ENCODE measurements at regions not wholly inside any gene's neighbourhood (a gene's known extent, or its start where the extent isn't known, plus 50 kb on each side); places are given as distances from the start of the nearest gene placed in this dataset.

- Histone ChIP-seq H3K4me3 (ENCODE audit: low read length) (no peak overlapping the region), H3K9me3 (ENCODE audit: low read length) (no peaks in the 10 kb centered on the region), H2AFZ (ENCODE audit: low read depth, low read length) (no peak overlapping the region), H3K4me1 (ENCODE audit: insufficient read depth, low read length) (no peaks in the 10 kb centered on the region), H3K36me3 (ENCODE audit: insufficient read depth, low read length) (no peaks in the 10 kb centered on the region), H3K27me3 (ENCODE audit: insufficient read depth, low read length) (no peaks in the 10 kb centered on the region)
These were observed 1125.8 kb downstream of the SI start for GRCh38 chr3:163952499-163952898.

GRCh38 chr3:163951397-163951987, 1126.8 kb downstream of the SI start:
- no peaks in the 10 kb centered on the region for H3K36me3 ChIP-seq (ENCODE audit: insufficient read depth, low read length)
- H3K9me3 ChIP-seq (ENCODE audit: low read length) = no peaks in the 10 kb centered on the region
- H2AFZ ChIP-seq (ENCODE audit: low read depth, low read length) = no peak overlapping the region
- H3K4me3 ChIP-seq (ENCODE audit: low read length) = no peak overlapping the region
- no peaks in the 10 kb centered on the region for H3K4me1 ChIP-seq (ENCODE audit: insufficient read depth, low read length)
- no peaks in the 10 kb centered on the region for H3K27me3 ChIP-seq (ENCODE audit: insufficient read depth, low read length)

- Histone ChIP-seq H2AFZ (ENCODE audit: low read depth, low read length) (no peak overlapping the region), H3K9me3 (ENCODE audit: low read length) (no peaks in the 10 kb centered on the region), H3K4me1 (ENCODE audit: insufficient read depth, low read length) (no peaks in the 10 kb centered on the region), H3K4me3 (ENCODE audit: low read length) (no peak overlapping the region), H3K27me3 (ENCODE audit: insufficient read depth, low read length) (no peaks in the 10 kb centered on the region), H3K36me3 (ENCODE audit: insufficient read depth, low read length) (no peaks in the 10 kb centered on the region)
These were observed 1131.5 kb downstream of the SI start for GRCh38 chr3:163946785-163947184.

DNA sequence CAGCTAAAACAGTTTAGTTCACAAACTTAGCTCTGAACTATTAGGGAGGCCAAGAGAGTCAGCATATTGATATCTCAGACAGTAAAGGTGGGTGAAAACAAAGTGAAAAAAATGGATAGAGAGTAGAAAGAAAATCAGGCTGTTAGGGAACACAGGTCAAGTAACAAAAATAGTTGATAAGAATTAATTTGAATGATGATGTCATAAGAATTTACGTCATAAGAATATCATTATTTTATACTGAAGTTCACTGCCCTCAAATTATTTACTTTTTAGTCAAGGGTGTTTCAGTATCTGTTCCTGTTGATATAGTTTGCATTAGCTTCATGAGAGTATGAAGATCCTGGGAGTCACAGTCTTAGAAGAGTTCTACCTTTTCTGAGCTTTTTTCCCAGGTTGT, 1134.6 kb downstream of the SI start:
- Histone ChIP-seq H3K4me3 (ENCODE audit: low read length) (no peak overlapping the region), H3K9me3 (ENCODE audit: low read length) (no peaks in the 10 kb centered on the region)

GRCh38 chr3:163939926-163940325, 1138.4 kb downstream of the SI start:
- Histone ChIP-seq H3K36me3 (ENCODE audit: insufficient read depth, low read length) (no peaks in the 10 kb centered on the region), H3K27me3 (ENCODE audit: insufficient read depth, low read length) (no peaks in the 10 kb centered on the region), H3K9me3 (ENCODE audit: low read length) (no peaks in the 10 kb centered on the region), H3K4me3 (ENCODE audit: low read length) (no peak overlapping the region), H2AFZ (ENCODE audit: low read depth, low read length) (no peak overlapping the region), H3K4me1 (ENCODE audit: insufficient read depth, low read length) (no peaks in the 10 kb centered on the region)

More for the DNA sequence above, 1134.6 kb downstream of the SI start:
- no peak overlapping the region for H2AFZ ChIP-seq (ENCODE audit: low read depth, low read length)
- H3K27me3 ChIP-seq (ENCODE audit: insufficient read depth, low read length) = no peaks in the 10 kb centered on the region
- H3K4me1 ChIP-seq (ENCODE audit: insufficient read depth, low read length) = no peaks in the 10 kb centered on the region
- H3K36me3 ChIP-seq (ENCODE audit: insufficient read depth, low read length) = no peaks in the 10 kb centered on the region

- Histone ChIP-seq H3K36me3 (ENCODE audit: insufficient read depth, low read length) (no peaks in the 10 kb centered on the region), H3K9me3 (ENCODE audit: low read length) (no peaks in the 10 kb centered on the region), H3K4me1 (ENCODE audit: insufficient read depth, low read length) (no peaks in the 10 kb centered on the region), H3K4me3 (ENCODE audit: low read length) (no peak overlapping the region), H2AFZ (ENCODE audit: low read depth, low read length) (no peak overlapping the region), H3K27me3 (ENCODE audit: insufficient read depth, low read length) (no peaks in the 10 kb centered on the region)
These were observed 1141.8 kb downstream of the SI start for GRCh38 chr3:163936543-163936942.

- H3K4me3 ChIP-seq (ENCODE audit: low read length) = no peak overlapping the region
- H3K27me3 ChIP-seq (ENCODE audit: insufficient read depth, low read length) = no peaks in the 10 kb centered on the region
- H2AFZ ChIP-seq (ENCODE audit: low read depth, low read length) = no peak overlapping the region
- no peaks in the 10 kb centered on the region for H3K9me3 ChIP-seq (ENCODE audit: low read length)
- no peaks in the 10 kb centered on the region for H3K36me3 ChIP-seq (ENCODE audit: insufficient read depth, low read length)
- H3K4me1 ChIP-seq (ENCODE audit: insufficient read depth, low read length) = no peaks in the 10 kb centered on the region
These were observed 1142.9 kb downstream of the SI start for GRCh38 chr3:163935411-163935810.

DNA sequence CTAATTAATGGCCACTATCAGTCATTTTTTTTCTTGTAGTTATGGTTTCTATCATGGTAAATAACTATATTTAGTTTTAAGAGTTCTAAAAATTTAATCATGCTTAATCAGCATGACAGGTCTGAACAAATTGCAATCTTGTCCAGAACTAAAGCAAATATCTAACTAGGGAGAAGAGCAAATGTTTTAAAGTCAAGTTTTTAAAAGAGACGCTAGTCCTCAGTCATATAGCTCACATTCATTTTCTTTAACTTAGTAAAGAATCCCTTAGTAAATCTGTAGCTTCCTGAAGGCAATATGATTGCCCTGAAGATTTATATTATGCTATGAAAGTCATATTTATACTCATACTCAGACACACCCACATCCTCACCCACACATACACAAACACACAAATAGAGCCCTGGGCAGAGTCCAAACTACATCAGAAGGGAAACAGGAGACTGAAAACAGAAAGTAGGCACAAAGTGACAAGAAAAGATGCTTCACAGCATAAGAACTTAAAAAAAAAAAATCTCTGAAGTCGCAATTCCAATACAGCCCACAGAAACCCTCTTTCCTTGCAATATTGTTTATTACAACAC, 1149.1 kb downstream of the SI start:
- H2AFZ ChIP-seq (ENCODE audit: low read depth, low read length) = no peak overlapping the region
- H3K4me1 ChIP-seq (ENCODE audit: insufficient read depth, low read length) = no peaks in the 10 kb centered on the region
- no peaks in the 10 kb centered on the region for H3K27me3 ChIP-seq (ENCODE audit: insufficient read depth, low read length)
- H3K4me3 ChIP-seq (ENCODE audit: low read length) = no peak overlapping the region
- H3K9me3 ChIP-seq (ENCODE audit: low read length) = no peaks in the 10 kb centered on the region
- H3K36me3 ChIP-seq (ENCODE audit: insufficient read depth, low read length) = no peaks in the 10 kb centered on the region

GRCh38 chr3:163927521-163927920, 1150.8 kb downstream of the SI start:
- Histone ChIP-seq H3K36me3 (ENCODE audit: insufficient read depth, low read length) (no peaks in the 10 kb centered on the region), H3K27me3 (ENCODE audit: insufficient read depth, low read length) (no peaks in the 10 kb centered on the region), H3K4me1 (ENCODE audit: insufficient read depth, low read length) (no peaks in the 10 kb centered on the region), H2AFZ (ENCODE audit: low read depth, low read length) (no peak overlapping the region), H3K4me3 (ENCODE audit: low read length) (no peak overlapping the region), H3K9me3 (ENCODE audit: low read length) (no peaks in the 10 kb centered on the region)

DNA sequence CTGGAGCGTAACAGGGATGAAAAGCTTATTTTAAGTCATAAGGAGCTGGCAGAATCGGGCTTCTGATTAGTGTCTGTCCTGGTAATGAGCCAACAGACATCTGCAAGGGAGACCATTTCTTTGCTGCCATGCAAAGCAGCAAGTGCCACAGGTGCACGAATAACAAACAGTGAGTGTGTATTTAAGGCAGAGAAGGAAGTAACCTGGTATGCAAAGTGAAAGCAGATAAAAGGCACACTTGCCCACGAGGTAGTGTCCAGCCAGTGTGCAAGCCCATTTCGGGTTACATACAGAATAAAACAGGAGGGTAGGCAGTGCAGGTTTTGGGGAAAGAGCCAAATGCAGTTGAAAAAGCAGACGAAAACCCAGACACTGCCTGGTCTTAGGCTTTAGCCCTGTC, 1153.7 kb downstream of the SI start:
- Histone ChIP-seq H3K36me3 (ENCODE audit: insufficient read depth, low read length) (no peaks in the 10 kb centered on the region), H3K4me3 (ENCODE audit: low read length) (no peak overlapping the region), H2AFZ (ENCODE audit: low read depth, low read length) (no peak overlapping the region), H3K27me3 (ENCODE audit: insufficient read depth, low read length) (no peaks in the 10 kb centered on the region), H3K9me3 (ENCODE audit: low read length) (no peaks in the 10 kb centered on the region), H3K4me1 (ENCODE audit: insufficient read depth, low read length) (no peaks in the 10 kb centered on the region)

DNA sequence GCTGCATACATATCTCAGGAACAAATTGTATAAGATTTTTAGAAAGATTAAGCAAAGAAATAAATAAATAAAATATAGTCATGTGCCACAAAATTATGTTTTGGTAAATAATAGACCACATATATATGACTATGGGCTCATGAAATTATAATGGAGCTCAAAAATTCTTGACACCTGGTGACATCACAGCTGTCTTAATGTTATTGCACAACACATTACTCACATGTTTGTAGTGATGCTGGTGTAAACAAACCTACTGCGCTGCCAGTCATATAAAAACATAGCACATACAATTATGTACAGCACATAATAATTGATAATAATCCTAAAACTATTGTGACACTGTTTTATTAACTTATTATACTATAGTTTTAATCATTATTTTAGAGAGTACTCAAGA, 1159.1 kb downstream of the SI start:
- no peaks in the 10 kb centered on the region for H3K36me3 ChIP-seq (ENCODE audit: insufficient read depth, low read length)
- H3K4me3 ChIP-seq (ENCODE audit: low read length) = no peak overlapping the region
- H3K27me3 ChIP-seq (ENCODE audit: insufficient read depth, low read length) = no peaks in the 10 kb centered on the region
- no peaks in the 10 kb centered on the region for H3K9me3 ChIP-seq (ENCODE audit: low read length)
- H2AFZ ChIP-seq (ENCODE audit: low read depth, low read length) = no peak overlapping the region
- no peaks in the 10 kb centered on the region for H3K4me1 ChIP-seq (ENCODE audit: insufficient read depth, low read length)

DNA sequence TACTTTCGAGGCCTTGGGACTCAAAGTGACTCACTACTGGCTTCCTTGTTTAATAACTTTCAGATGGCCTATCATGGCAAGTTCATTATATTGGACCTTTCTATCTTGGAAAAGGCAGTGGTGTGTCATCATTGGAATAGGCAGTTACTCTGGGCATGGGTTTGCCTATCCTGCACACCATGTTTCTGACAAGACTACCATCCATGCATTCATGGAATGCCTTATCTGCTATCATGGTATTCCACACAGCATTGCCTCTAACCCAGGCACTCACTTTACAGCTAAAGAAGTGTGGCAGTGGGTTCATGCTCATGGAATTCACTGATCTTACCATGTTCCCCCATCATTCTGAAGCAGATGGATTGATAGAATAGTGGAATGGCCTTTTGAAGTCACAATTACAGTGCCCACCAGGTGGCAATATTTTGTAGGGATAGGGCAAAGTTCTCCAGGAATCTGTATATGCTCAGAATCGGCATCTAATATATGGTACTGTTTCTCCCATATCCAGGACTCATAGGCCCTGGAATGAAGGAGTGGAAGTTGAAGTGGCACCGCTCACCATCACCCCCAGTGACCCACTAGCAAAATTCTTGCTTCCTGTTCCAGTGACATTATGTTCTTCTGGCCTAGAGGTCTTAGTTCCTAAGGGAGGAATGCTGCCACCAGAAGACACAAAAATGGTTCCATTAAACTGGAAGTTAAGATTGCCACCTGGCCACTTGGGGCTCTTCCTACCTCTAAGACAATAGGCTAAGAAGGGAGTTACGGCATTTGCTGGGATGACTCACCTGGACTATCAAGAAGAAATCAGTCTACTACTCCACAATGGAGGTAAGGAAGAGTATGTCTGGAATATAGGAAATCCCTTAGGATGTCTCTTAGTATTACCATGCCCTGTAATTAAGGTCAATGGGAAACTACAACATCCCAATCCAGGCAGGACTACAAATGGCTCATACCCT, 1161.4 kb downstream of the SI start:
- Histone ChIP-seq H3K9me3 (ENCODE audit: low read length) (no peaks in the 10 kb centered on the region), H3K4me3 (ENCODE audit: low read length) (no peak overlapping the region), H3K36me3 (ENCODE audit: insufficient read depth, low read length) (no peaks in the 10 kb centered on the region), H3K27me3 (ENCODE audit: insufficient read depth, low read length) (no peaks in the 10 kb centered on the region), H3K4me1 (ENCODE audit: insufficient read depth, low read length) (no peaks in the 10 kb centered on the region), H2AFZ (ENCODE audit: low read depth, low read length) (no peak overlapping the region)

- Histone ChIP-seq H3K27me3 (ENCODE audit: insufficient read depth, low read length) (no peaks in the 10 kb centered on the region), H2AFZ (ENCODE audit: low read depth, low read length) (no peak overlapping the region), H3K4me1 (ENCODE audit: insufficient read depth, low read length) (no peaks in the 10 kb centered on the region), H3K4me3 (ENCODE audit: low read length) (no peak overlapping the region), H3K36me3 (ENCODE audit: insufficient read depth, low read length) (no peaks in the 10 kb centered on the region), H3K9me3 (ENCODE audit: low read length) (no peaks in the 10 kb centered on the region)
These were observed 1163.0 kb downstream of the SI start for GRCh38 chr3:163915280-163915679.
